BLaER1 treated with 17β-estradiol and CSF1 and Interleukin-3, amounts not matched to agents 10 nM and 100 nM (cell line): ENCODE measurements at regions not wholly inside any gene's neighbourhood (a gene's known extent, or its start where the extent isn't known, plus 50 kb on each side); places are given as distances from the start of the nearest gene placed in this dataset.
"Not testable (repeated sequence)": the region's sequence is repeated elsewhere in the genome, so short reads cannot be mapped to it uniquely, and the experiment has no call there.

Experiments
- H3K27ac ChIP-seq, 11 experiments: shearing (Covaris generic); formaldehyde crosslinking; 2 replicates each; pipeline ENCODE4 v1.8.1; 2022
- H3K27me3 ChIP-seq, 11 experiments: shearing (Covaris generic); formaldehyde crosslinking; 2 replicates each; pipeline ENCODE4 v1.8.1; 2022
- H3K36me3 ChIP-seq, 11 experiments: shearing (Covaris generic); formaldehyde crosslinking; 2 replicates each; pipeline ENCODE4 v1.8.1; 2022
- H3K4me1 ChIP-seq, 10 experiments: shearing (Covaris generic); formaldehyde crosslinking; 2 replicates each; pipeline ENCODE4 v1.8.1; 2022
- H3K4me2 ChIP-seq, 11 experiments: shearing (Covaris generic); formaldehyde crosslinking; 2 replicates each; pipeline ENCODE4 v1.8.1; 2022
- H3K4me3 ChIP-seq, 10 experiments: shearing (Covaris generic); formaldehyde crosslinking; 2 replicates each; pipeline ENCODE4 v1.8.1; 2022
- H3K9ac ChIP-seq, 11 experiments: shearing (Covaris generic); formaldehyde crosslinking; 2 replicates each; pipeline ENCODE4 v1.8.1; 2022
- H3K9me3 ChIP-seq, 11 experiments: shearing (Covaris generic); formaldehyde crosslinking; replicated peaks in 1 of 11; 2 replicates each; pipeline ENCODE4 v1.8.1; 2022
- H4K20me1 ChIP-seq, 11 experiments: shearing (Covaris generic); formaldehyde crosslinking; 2 replicates each; pipeline ENCODE4 v1.8.1; 2022
- Cebpa-rat ChIP-seq, 11 experiments: shearing (Covaris generic); IDR thresholded peaks; 2 replicates each; pipeline ENCODE4 v1.8.1; 2022

DNA sequence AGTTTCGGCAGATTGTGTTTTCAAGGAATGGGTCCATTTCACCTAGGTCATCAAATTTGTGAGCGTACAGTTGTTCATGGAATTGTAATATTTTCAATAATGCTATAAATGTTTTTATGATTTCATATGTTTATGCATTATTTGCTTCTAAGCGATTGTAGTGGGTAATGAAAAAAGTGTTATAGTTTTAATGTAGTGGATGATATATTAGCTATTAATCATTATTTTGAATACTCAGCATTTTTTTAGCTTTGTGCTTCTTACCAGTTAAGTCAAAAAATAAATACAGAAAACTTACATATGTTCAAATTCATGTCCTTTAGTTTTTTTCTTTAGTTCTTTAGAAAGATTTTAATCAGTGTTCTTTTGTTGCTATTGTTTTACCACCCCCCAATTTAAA, 677.0 kb downstream of the STK39 start:
- Histone ChIP-seq H3K4me2 (no peak overlapping the region), H3K9me3 (no peaks in the 10 kb centered on the region), H3K9ac (no peak overlapping the region), H3K27me3 (no peaks in the 10 kb centered on the region), H4K20me1 (no peaks in the 10 kb centered on the region), H3K36me3 (no peaks in the 10 kb centered on the region), H3K27ac (no peak overlapping the region), H3K4me1 (no peaks in the 10 kb centered on the region), H3K4me3 (no peak overlapping the region)
- TF ChIP-seq Cebpa-rat (IDR thresholded peaks at IDR 0.05), result no peak

DNA sequence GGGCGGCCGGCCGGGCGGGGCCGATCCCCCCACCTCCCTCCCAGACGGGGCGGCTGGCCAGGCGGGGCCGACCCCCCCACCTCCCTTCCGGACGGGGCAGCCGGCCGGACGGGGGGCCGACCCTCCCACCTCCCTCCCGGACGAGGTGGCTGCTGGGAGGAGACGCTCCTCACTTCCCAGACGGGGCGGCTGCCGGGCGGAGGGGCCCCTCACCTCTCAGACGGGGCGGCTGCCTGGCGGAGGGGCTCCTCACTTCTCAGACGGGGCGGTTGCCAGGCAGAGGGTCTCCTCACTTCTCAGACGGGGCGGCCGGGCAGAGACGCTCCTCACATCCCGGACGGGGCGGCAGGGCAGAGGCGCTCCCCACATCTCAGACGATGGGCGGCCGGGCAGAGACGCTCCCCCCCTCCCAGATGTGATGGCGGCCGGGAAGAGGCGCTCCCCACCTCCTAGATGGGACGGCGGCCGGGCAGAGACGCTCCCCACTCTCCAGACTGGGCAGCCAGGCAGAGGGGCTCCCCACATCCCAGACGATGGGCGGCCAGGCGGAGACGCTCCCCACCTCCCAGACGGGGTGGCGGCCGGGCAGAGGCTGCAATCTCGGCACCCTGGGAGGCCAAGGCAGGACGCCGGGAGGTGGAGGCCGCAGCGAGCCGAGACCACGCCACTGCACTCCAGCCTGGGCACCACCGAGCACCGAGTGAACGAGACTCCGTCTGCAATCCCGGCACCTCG, 675.8 kb downstream of the XIRP2 start:
- not testable (repeated sequence) for H3K27ac ChIP-seq, H3K4me3 ChIP-seq, H3K4me1 ChIP-seq, H4K20me1 ChIP-seq, H3K36me3 ChIP-seq, H3K27me3 ChIP-seq, H3K4me2 ChIP-seq, H3K9ac ChIP-seq
- H3K9me3 ChIP-seq, result peaks cover 9 to 21% (median 15%) of the 10 kb centered on the region in 11 experiments; a peak in 20 of 22 replicates

DNA sequence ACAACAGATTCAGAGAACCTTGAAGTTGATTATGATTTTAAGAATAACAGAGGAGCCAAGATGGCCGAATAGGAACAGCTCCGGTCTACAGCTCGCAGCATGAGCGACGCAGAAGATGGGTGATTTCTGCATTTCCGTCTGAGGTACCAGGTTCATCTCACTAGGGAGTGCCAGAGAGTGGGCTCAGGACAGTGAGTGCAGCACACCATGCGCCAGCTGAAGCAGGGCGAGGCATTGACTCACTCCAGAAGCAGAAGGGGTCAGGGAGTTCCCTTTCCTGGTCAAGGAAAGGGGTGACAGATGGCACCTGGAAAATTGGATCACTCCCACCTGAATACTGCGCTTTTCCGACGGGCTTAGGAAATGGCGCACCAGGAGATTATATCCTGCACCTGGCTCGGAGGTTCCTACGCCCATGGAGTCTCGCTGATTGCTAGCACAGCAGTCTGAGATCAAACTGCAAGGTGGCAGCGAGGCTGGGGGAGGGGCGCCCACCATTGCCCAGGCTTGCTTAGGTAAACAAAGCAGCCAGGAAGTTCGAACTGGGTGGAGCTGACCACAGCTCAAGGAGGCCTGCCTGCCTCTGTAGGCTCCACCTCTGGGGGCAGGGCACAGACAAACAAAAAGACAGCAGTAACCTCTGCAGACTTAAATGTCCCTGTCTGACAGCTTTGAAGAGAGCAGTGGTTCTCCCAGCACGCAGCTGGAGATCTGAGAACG, 670.2 kb downstream of the XIRP2 start:
- not testable (repeated sequence) for H4K20me1 ChIP-seq, H3K9ac ChIP-seq, H3K4me1 ChIP-seq, H3K27me3 ChIP-seq, H3K36me3 ChIP-seq, H3K4me3 ChIP-seq, H3K4me2 ChIP-seq, H3K27ac ChIP-seq
- peaks cover 0 to 15% (median 9%) of the 10 kb centered on the region in 11 experiments; a peak in 15 of 22 replicates for H3K9me3 ChIP-seq

DNA sequence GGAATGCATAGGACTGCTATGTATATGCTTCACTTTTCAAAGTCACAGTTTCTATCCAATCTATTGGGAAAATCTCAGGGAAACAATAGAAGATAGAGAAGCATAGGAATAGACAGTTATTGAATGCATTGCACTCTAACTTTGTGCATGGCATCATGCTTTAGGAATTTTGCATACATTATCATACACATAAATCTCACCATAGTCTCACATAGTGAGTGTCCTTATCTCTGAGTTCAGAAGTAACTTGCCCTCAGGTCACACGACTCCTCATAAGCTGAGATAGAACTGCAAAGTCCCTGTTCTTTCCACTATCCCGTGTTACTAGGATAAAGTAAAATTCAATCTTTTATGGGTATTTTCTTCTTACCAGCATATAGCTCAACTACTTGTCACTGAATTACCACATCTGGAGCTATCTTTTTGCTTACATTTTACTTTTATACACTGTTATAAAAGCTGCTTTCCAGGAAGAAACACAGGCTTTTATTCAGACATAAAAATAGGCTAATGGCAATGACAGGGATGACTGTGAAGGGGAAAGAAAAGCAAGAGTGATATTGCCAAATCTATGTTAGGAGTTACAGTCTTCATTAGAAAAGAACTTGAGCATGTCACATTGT, 666.9 kb downstream of the XIRP2 start:
- H3K4me2 ChIP-seq, result no peak overlapping the region
- H3K27ac ChIP-seq, result no peak overlapping the region
- H3K4me1 ChIP-seq, result no peaks in the 10 kb centered on the region
- H3K27me3 ChIP-seq, result no peaks in the 10 kb centered on the region
- no peak overlapping the region for H3K4me3 ChIP-seq
- H3K9ac ChIP-seq, result no peak overlapping the region
- peaks cover 0 to 8% (median 4%) of the 10 kb centered on the region in 11 experiments; a peak in 7 of 22 replicates for H3K9me3 ChIP-seq
- no peak for TF ChIP-seq Cebpa-rat (IDR thresholded peaks at IDR 0.05)
- H3K36me3 ChIP-seq, result no peaks in the 10 kb centered on the region
- H4K20me1 ChIP-seq, result no peaks in the 10 kb centered on the region

DNA sequence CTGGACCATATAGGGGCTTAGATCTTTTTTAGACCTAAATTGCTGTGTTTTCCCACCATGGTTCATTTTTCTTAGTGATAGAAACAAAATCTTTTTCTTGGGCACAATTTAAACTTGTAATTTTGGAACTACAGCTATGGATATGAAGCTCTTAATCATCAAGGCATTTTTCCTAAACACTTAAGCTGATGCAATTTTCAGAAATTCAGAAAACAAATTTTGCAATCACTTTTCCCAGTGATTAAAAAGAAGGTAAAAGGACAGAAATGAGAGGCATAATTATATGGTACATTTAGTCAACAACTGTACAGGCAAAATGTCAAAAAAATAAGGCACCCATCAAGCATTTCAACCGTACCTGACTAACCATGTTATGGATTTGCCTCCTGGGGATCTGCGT, 665.4 kb downstream of the XIRP2 start:
- TF ChIP-seq Cebpa-rat (IDR thresholded peaks at IDR 0.05), result no peak
- no peak overlapping the region for H3K4me3 ChIP-seq
- H3K4me1 ChIP-seq, result no peaks in the 10 kb centered on the region
- H4K20me1 ChIP-seq, result no peaks in the 10 kb centered on the region
- H3K9ac ChIP-seq, result no peak overlapping the region
- no peak overlapping the region for H3K4me2 ChIP-seq
- no peak overlapping the region for H3K27ac ChIP-seq
- no peaks in the 10 kb centered on the region for H3K36me3 ChIP-seq
- H3K27me3 ChIP-seq, result no peaks in the 10 kb centered on the region
- H3K9me3 ChIP-seq, result peaks cover 0 to 8% (median 4%) of the 10 kb centered on the region in 11 experiments; a peak in 7 of 22 replicates

DNA sequence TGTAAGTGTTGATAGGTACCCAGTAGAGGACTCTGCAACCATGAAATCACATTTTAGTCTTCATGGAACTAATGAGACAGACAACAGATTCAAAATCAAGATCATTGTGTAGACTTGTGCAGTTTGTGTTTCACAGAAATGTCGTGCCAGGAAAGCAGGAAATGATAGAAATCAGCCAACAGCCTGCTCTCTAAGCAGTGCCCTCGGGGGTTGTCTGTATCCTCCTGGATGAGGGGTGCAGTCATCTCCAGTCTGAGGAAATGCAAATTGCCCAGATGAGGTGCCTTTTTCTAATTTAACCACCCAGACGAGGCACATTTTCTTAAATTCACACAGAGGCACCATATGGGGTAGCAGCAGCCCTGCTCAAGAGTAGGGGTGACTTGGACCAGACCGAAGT, 663.1 kb downstream of the XIRP2 start:
- H3K9ac ChIP-seq, result no peak overlapping the region
- no peaks in the 10 kb centered on the region for H3K4me1 ChIP-seq
- H3K36me3 ChIP-seq, result no peaks in the 10 kb centered on the region
- no peaks in the 10 kb centered on the region for H3K9me3 ChIP-seq
- no peak overlapping the region for H3K27ac ChIP-seq
- no peak overlapping the region for H3K4me3 ChIP-seq
- H3K4me2 ChIP-seq, result no peak overlapping the region
- no peak for TF ChIP-seq Cebpa-rat (IDR thresholded peaks at IDR 0.05)
- no peaks in the 10 kb centered on the region for H3K27me3 ChIP-seq
- H4K20me1 ChIP-seq, result no peaks in the 10 kb centered on the region

DNA sequence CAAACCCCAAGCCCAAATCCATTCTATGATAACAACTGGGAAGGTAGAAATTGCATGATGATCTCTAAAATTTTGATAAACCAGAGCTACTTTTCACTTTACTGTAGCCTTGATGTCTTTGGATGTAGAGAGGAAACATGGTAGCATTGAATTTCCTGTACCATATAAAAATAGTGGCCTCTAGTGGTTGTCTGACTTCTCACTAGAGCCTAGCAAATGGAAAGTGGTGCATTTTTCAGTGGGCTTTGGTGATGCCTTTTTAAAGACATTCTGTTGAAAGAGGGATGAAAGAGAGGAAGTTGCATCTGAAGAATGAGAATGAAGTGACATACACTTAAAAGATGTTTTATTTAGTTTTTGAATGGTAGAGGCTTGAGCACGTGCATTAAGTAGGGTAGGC, 662.2 kb downstream of the XIRP2 start:
- no peak overlapping the region for H3K4me2 ChIP-seq
- no peak for TF ChIP-seq Cebpa-rat (IDR thresholded peaks at IDR 0.05)
- H3K36me3 ChIP-seq, result no peaks in the 10 kb centered on the region
- H4K20me1 ChIP-seq, result no peaks in the 10 kb centered on the region
- H3K27me3 ChIP-seq, result no peaks in the 10 kb centered on the region
- H3K4me3 ChIP-seq, result no peak overlapping the region
- no peak overlapping the region for H3K27ac ChIP-seq
- H3K9ac ChIP-seq, result no peak overlapping the region
- H3K9me3 ChIP-seq, result no peaks in the 10 kb centered on the region
- H3K4me1 ChIP-seq, result no peaks in the 10 kb centered on the region

DNA sequence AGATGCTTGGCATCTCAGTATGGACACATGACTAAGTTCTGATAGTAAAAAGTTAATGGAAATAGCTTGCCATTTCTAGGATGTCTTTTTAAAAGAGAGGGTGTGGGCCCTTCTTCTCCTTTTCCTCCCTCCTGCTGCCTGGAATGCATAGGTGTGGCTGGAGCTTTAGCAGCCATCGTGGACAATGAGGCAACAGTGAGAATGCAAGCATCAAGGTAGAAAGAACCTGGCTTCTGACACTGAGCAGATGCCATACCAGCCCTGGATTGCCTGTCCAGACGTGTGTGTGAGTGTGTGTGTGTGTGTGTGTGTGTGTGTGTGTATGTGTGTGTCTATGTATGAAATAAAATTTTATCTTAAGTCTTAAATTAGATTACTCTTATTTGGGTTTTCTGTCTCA, 660.1 kb downstream of the XIRP2 start:
- Histone ChIP-seq H3K9ac (no peak overlapping the region), H3K27me3 (no peaks in the 10 kb centered on the region), H4K20me1 (no peaks in the 10 kb centered on the region), H3K27ac (no peak overlapping the region), H3K4me2 (no peak overlapping the region), H3K9me3 (no peaks in the 10 kb centered on the region), H3K4me1 (no peaks in the 10 kb centered on the region), H3K4me3 (no peak overlapping the region), H3K36me3 (no peaks in the 10 kb centered on the region)
- TF ChIP-seq Cebpa-rat (IDR thresholded peaks at IDR 0.05), result no peak

DNA sequence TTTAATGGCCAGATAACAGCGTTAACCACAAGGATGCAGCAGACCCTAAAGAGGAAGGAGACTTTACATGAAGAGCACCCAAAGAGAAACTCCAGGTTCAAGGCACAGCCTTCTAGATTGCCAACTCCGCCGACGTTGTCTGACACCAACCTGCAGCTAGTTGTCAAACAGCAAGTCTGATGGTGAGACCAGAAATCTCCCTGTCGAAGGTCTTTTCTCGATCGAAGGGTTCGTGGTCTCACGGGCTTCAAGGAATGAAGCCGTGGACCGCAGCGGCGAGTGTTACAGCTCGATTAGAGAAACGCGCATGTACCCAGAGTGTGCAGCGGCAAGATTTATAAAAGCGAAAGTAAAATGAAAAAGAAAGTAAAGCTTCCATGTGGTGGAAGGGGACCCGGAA, 656.3 kb downstream of the XIRP2 start:
- H3K4me2 ChIP-seq, result no peak overlapping the region
- TF ChIP-seq Cebpa-rat (IDR thresholded peaks at IDR 0.05), result no peak
- H3K9ac ChIP-seq, result no peak overlapping the region
- H4K20me1 ChIP-seq, result no peaks in the 10 kb centered on the region
- H3K4me3 ChIP-seq, result no peak overlapping the region
- H3K36me3 ChIP-seq, result no peaks in the 10 kb centered on the region
- H3K27me3 ChIP-seq, result no peaks in the 10 kb centered on the region
- H3K27ac ChIP-seq, result no peak overlapping the region
- no peaks in the 10 kb centered on the region for H3K9me3 ChIP-seq
- no peaks in the 10 kb centered on the region for H3K4me1 ChIP-seq

DNA sequence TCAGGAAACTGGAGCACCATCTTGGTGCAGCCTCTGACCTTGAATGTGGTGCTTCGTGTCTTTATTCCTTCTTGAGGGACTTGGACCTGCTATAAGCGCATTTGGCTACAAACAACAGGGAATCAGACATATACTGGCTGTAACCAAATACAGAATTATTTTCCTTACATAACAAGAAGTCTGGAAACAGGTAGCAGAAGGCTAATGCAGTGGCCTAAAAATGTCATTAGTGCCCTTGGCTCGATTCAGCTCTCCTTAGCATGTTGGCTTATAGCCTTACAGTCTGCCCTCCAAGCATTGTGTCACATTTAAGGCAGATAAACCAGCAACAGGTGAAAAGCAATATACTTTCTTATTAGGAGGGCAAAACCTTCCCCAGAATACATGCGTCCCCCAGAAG, 655.4 kb downstream of the XIRP2 start:
- Histone ChIP-seq H3K36me3 (no peaks in the 10 kb centered on the region), H3K9ac (no peak overlapping the region), H3K4me2 (no peak overlapping the region), H3K27ac (no peak overlapping the region), H3K4me3 (no peak overlapping the region), H3K27me3 (no peaks in the 10 kb centered on the region), H3K9me3 (no peaks in the 10 kb centered on the region), H4K20me1 (no peaks in the 10 kb centered on the region), H3K4me1 (no peaks in the 10 kb centered on the region)
- TF ChIP-seq Cebpa-rat (IDR thresholded peaks at IDR 0.05), result no peak
